Neural progenitor cell (in vitro differentiated cells): ENCODE measurements at regions not wholly inside any gene's neighbourhood (a gene's known extent, or its start where the extent isn't known, plus 50 kb on each side); places are given as distances from the start of the nearest gene placed in this dataset.

Experiments used
- EZH2 ChIP-seq: fragments of 200-600 bp; sonication (generic); IDR thresholded peaks from 2 replicates; pipeline ENCODE4 v1.6.1; 2017; ENCODE audit warnings: antibody characterized with exemption, mild to moderate bottlenecking, moderate library complexity
- TF ChIP-seq, protein P1 (sequence below): fragments of 200-600 bp; sonication (generic); IDR thresholded peaks from 2 replicates; pipeline ENCODE4 v1.5.1; 2017; ENCODE audit warnings: antibody characterized with exemption, mild to moderate bottlenecking

DNA sequence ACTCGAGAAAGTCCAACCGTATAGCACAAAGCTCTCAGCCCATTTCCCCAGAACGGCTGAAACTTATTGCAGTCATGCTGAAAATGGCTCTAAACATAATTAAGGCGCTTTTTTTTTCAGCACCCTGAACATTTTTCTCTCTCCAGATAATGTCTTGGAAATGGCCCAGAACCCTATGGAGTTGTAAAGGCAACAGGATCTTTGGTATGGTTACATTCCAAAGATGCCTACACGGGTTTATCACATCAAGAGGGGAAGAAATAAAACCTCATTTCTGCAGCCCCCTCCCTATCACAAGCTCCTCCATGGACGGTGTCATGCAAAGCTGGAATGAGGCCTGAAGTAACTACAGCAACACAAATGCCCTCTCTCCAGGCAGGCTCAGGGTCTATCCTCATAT is 126.4 kb upstream of the GALNT2 start:
- TF ChIP-seq, protein P1, sequence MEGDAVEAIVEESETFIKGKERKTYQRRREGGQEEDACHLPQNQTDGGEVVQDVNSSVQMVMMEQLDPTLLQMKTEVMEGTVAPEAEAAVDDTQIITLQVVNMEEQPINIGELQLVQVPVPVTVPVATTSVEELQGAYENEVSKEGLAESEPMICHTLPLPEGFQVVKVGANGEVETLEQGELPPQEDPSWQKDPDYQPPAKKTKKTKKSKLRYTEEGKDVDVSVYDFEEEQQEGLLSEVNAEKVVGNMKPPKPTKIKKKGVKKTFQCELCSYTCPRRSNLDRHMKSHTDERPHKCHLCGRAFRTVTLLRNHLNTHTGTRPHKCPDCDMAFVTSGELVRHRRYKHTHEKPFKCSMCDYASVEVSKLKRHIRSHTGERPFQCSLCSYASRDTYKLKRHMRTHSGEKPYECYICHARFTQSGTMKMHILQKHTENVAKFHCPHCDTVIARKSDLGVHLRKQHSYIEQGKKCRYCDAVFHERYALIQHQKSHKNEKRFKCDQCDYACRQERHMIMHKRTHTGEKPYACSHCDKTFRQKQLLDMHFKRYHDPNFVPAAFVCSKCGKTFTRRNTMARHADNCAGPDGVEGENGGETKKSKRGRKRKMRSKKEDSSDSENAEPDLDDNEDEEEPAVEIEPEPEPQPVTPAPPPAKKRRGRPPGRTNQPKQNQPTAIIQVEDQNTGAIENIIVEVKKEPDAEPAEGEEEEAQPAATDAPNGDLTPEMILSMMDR = no peak
- no peak for TF ChIP-seq EZH2
